GM12878 (cell line): ENCODE measurements at regions not wholly inside any gene's neighbourhood (a gene's known extent, or its start where the extent isn't known, plus 50 kb on each side); places are given as distances from the start of the nearest gene placed in this dataset.
A peak's percentile ranks its signal among the peaks of the same experiment; 100 is the strongest.

ENCODE experiments used
- ATAC-seq: fragments of 200-7000 bp; cut with Tn5 transposase; 3 replicates; pipeline ENCODE4 v1.9.1; 2020; ENCODE audit warnings: mild to moderate bottlenecking, moderate library complexity
- BruUV-seq: library from RNA; stranded (reverse); fragments of 400-500 nt; replicated peaks from 2 replicates; lab custom pipeline; 2021; lab: Mats Ljungman, UMichigan
- CTCF ChIA-PET: fragments of 300-600 bp; sonication (Branson Sonifier 250); formaldehyde crosslinking; extraction: SDS; loops from one replicate; lab custom pipeline; 2021; ENCODE audit warnings: inconsistent platforms; lab: Yijun Ruan, JAX
- POLR2A ChIA-PET: fragments of 350-600 bp; formaldehyde crosslinking; extraction: SDS; loops from one replicate; lab custom pipeline; 2021; ENCODE audit warnings: inconsistent platforms; lab: Charles Lee
- RAD21 ChIA-PET: fragments of 300-600 bp; sonication (Branson Sonifier 250); formaldehyde crosslinking; loops from one replicate; lab custom pipeline; 2023; ENCODE audit warnings: antibody characterized with exemption; ENCODE audit not compliant: unreplicated experiment; lab: Charles Lee
- SMC1A ChIA-PET: fragments of 300-600 bp; sonication (Branson Sonifier 250); formaldehyde crosslinking; loops from one replicate; lab custom pipeline; 2023; ENCODE audit not compliant: unreplicated experiment, uncharacterized antibody; lab: Charles Lee
- DNase-seq: peaks from one replicate; pipeline ENCODE4 v3.0.0-alpha.2; 2011; ENCODE audit warnings: low read depth, low spot score
- FAIRE-seq: peaks from 3 replicates; lab custom pipeline; 2011; peaks lifted over from hg19 to GRCh38; lab: Jason Lieb, UNC
- H2AFZ ChIP-seq: 2 replicates; pipeline ENCODE4 v1.6.0; 2011; ENCODE audit warnings: low read depth, low read length, control low read depth; ENCODE audit not compliant: control insufficient read depth
- H3K27ac ChIP-seq: 2 replicates; pipeline ENCODE4 v1.5.1; 2011; ENCODE audit warnings: control low read depth; ENCODE audit not compliant: control insufficient read depth, insufficient read depth
- H3K27me3 ChIP-seq, 2 experiments: replicated peaks in 1 of 2; 2 replicates each; pipeline versions ENCODE4 v1.6.0 to v1.6.1; 2011; ENCODE audit warnings: low read length in 1 of 2; ENCODE audit not compliant: control insufficient read depth in 2 of 2, insufficient read depth in 2 of 2
- H3K36me3 ChIP-seq, 2 experiments: 2 replicates each; pipeline ENCODE4 v1.5.1; 2011; ENCODE audit warnings: low read length in 1 of 2; ENCODE audit not compliant: control insufficient read depth in 2 of 2, insufficient read depth in 2 of 2
- H3K4me1 ChIP-seq: 2 replicates; pipeline ENCODE4 v1.6.1; 2011; ENCODE audit warnings: mild to moderate bottlenecking, low read length, moderate library complexity, mixed read lengths; ENCODE audit not compliant: control insufficient read depth, insufficient read depth
- H3K4me2 ChIP-seq: 2 replicates; pipeline ENCODE4 v1.6.0; 2011; ENCODE audit warnings: control low read depth; ENCODE audit not compliant: control insufficient read depth, insufficient read depth
- H3K4me3 ChIP-seq: fragments of 200-600 bp; sonication (generic); 2 replicates; pipeline ENCODE4 v1.5.1; 2016
- H3K79me2 ChIP-seq: 2 replicates; pipeline ENCODE4 v1.6.0; 2011; ENCODE audit warnings: low read length; ENCODE audit not compliant: control insufficient read depth, insufficient read depth
- H3K9ac ChIP-seq: 2 replicates; pipeline ENCODE4 v1.8.0; 2011; ENCODE audit warnings: low read length, control low read depth, mixed read lengths; ENCODE audit not compliant: control insufficient read depth, insufficient read depth
- H3K9me3 ChIP-seq: replicated peaks from 3 replicates; pipeline ENCODE4 v1.5.1; 2011; ENCODE audit warnings: mild to moderate bottlenecking, low read length; ENCODE audit not compliant: control insufficient read depth, insufficient read depth
- H4K20me1 ChIP-seq: 2 replicates; pipeline ENCODE4 v1.6.0; 2011; ENCODE audit not compliant: control insufficient read depth, insufficient read depth
- CBX3 ChIP-seq: fragments of 200-600 bp; sonication (generic); IDR thresholded peaks from 2 replicates; pipeline ENCODE4 v1.6.1; 2016; ENCODE audit warnings: low read depth, borderline replicate concordance
- CHD4 ChIP-seq: fragments of 200-600 bp; sonication (generic); IDR thresholded peaks from 2 replicates; pipeline ENCODE4 v1.6.1; 2016; ENCODE audit warnings: mild to moderate bottlenecking
- CREM ChIP-seq: IDR thresholded peaks from 2 replicates; pipeline ENCODE4 v1.6.1; 2014; ENCODE audit warnings: antibody characterized with exemption, low read depth
- EED ChIP-seq: sonication (generic); IDR thresholded peaks from 2 replicates; pipeline ENCODE4 v1.6.1; 2016; ENCODE audit warnings: antibody characterized with exemption, low read depth
- FOXK2 ChIP-seq: fragments of 450-650 bp; IDR thresholded peaks from 2 replicates; pipeline ENCODE4 v1.6.1; 2017; ENCODE audit warnings: mild to moderate bottlenecking, moderate library complexity
- HDAC6 ChIP-seq: fragments of 200-600 bp; sonication (generic); IDR thresholded peaks from one replicate; pipeline ENCODE4 v1.8.0; 2017; ENCODE audit warnings: antibody characterized with exemption; ENCODE audit not compliant: unreplicated experiment
- KAT2A ChIP-seq: conservative IDR thresholded peaks from 2 replicates; pipeline ENCODE4 v1.6.1; 2011; ENCODE audit warnings: low read depth, low read length; ENCODE audit not compliant: control insufficient read depth
- PAX8 ChIP-seq: fragments of 450-650 bp; IDR thresholded peaks from 2 replicates; pipeline ENCODE4 v1.6.1; 2017; ENCODE audit warnings: mild to moderate bottlenecking, moderate library complexity
- RCOR1 ChIP-seq: conservative IDR thresholded peaks from 2 replicates; pipeline ENCODE4 v1.6.1; 2012; ENCODE audit warnings: low read depth, low read length, improper control_type of control experiment
- RUNX3 ChIP-seq: IDR thresholded peaks from 2 replicates; pipeline ENCODE4 v1.6.1; 2012; ENCODE audit warnings: low read length, inconsistent platforms
- SIN3A ChIP-seq: IDR thresholded peaks from 2 replicates; pipeline ENCODE4 v1.6.1; 2012; ENCODE audit warnings: low read depth, low read length, improper control_type of control experiment
- SREBF2 ChIP-seq: IDR thresholded peaks from 2 replicates; pipeline ENCODE4 v1.6.1; 2012; ENCODE audit warnings: mild to moderate bottlenecking, low read length
- ZNF592 ChIP-seq: fragments of 450-650 bp; IDR thresholded peaks from 2 replicates; pipeline ENCODE4 v1.6.1; 2017; ENCODE audit warnings: mild to moderate bottlenecking, moderate library complexity
- WGBS: methylation state at CpG from one replicate; pipeline ENCODE4 v1.1.6; 2016; ENCODE audit warnings: low lambda C conversion rate; ENCODE audit not compliant: insufficient replicate concordance, insufficient coverage; ENCODE audit errors: missing lambda C conversion rate; 5-methylcytosine and 5-hydroxymethylcytosine counted together
- in situ Hi-C: fragments of 300-500 bp; cut with MboI; formaldehyde crosslinking; loops from 9 replicates; pipeline ENCODE4 v1.14.3; 2018; ENCODE audit warnings: mixed read lengths
- intact Hi-C: fragments of 100-400 bp; cut with micrococcal nuclease; formaldehyde crosslinking; loops from one replicate; pipeline ENCODE4 v1.14.2; 2022; ENCODE audit not compliant: unreplicated experiment

GRCh38 chr20:20808016-20808415, 95.6 kb upstream of the RALGAPA2 start:
- Histone ChIP-seq H3K27me3 (peaks cover 0 to 3% of the 10 kb centered on the region in 2 experiments; a peak in 3 of 4 replicates), H3K79me2 (no peaks in the 10 kb centered on the region), H3K4me2 (no peak overlapping the region), H3K9me3 (no peaks in the 10 kb centered on the region), H3K4me1 (no peaks in the 10 kb centered on the region), H4K20me1 (no peaks in the 10 kb centered on the region), H2AFZ (no peak overlapping the region), H3K9ac (no peak overlapping the region), H3K4me3 (no peak overlapping the region), H3K27ac (no peak overlapping the region), H3K36me3 (no peaks in the 10 kb centered on the region)
- TF ChIP-seq RUNX3 (0 out of 2 replicates have a peak, but pooled peaks have one; percentile 16), KAT2A (no peak)
- no peak for ATAC-seq
- no TSS peak for BruUV-seq
- in situ Hi-C loops (no loop called here), intact Hi-C loops (no loop called here)
- DNase-seq = no peak
- CTCF ChIA-PET = interaction anchor here (1.1 kb wide), 1 partner anchor 16 kb away, joined by 3 read pairs; no protein-coding TSS in a partner anchor
- RAD21 ChIA-PET = no interaction called here
- POLR2A ChIA-PET = interaction anchor here (1.6 kb wide), 1 partner anchor 10 kb away, joined by 3 read pairs; no protein-coding TSS in a partner anchor
- SMC1A ChIA-PET = no interaction called here
- FAIRE-seq = peak; percentile 18
- WGBS = 1% methylated on average over 4 of the region's 4 CpGs

DNA sequence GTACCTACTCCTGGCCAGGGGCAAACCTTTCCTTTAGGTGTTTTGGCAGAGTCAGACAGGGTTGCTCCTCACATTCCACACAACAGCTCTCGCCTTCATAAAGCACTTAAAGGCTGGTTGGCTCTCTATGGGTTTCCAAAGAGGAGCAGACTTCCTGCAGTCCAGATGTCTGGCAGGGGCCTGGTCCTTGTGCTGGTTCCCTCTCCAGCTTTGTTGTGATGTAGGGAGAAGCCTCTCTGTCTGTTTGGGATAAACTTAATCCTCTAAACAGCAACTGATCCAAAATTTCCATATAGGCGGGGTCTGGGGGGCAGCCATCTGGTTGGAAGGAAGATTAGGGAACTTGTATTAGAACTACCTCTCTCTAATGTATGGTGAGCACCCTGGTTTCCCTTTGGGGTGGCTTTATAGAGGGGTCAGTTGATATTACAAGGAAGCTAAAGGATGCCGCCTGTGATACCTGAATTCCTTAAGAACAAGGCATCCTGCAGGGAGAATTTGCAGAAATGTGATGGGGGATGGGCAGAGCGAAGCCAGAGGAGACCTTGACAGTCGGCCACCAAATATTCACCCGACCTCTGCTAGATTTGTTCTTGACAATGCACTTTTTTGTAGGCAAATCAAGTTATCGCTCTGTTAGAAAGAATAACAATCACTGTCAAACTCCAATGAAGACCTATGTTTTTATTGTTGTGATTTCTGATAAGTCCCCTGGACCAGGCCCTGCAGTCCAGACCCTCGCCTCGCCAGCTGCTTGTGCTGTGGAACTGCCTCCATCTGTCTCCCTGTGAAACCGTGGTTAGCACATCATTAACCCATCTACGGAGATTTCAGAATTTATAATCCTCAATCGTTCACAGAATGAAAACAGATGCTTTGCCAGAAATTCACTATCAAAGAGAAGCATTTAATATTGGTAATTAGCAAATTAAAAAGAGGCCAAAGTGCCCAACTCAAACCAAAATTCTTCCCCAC, 94.0 kb upstream of the RALGAPA2 start:
- no peak overlapping the region for H2AFZ ChIP-seq
- ChIA-PET RAD21 (no interaction called here), SMC1A (no interaction called here), CTCF (interaction anchor here (0.8 to 1.5 kb wide), 3 partner anchors 20 to 429 kb away, joined by 3 to 5 read pairs (median 3); no protein-coding TSS in a partner anchor), POLR2A (no interaction called here)
- 23% methylated on average over 12 of the region's 12 CpGs for WGBS
- intact Hi-C loops = no loop called here
- no peaks in the 10 kb centered on the region for H3K79me2 ChIP-seq
- H3K36me3 ChIP-seq = no peaks in the 10 kb centered on the region
- DNase-seq = no peak
- peaks cover 0 to 3% of the 10 kb centered on the region in 2 experiments; a peak in 3 of 4 replicates for H3K27me3 ChIP-seq
- no peak overlapping the region for H3K27ac ChIP-seq
- H3K9ac ChIP-seq = no peak overlapping the region
- BruUV-seq = no TSS peak
- no peak for ATAC-seq
- no peak for FAIRE-seq
- no peaks in the 10 kb centered on the region for H4K20me1 ChIP-seq
- H3K4me3 ChIP-seq = no peak overlapping the region
- H3K9me3 ChIP-seq = no peaks in the 10 kb centered on the region
- no peaks in the 10 kb centered on the region for H3K4me1 ChIP-seq
- in situ Hi-C loops = no loop called here
- H3K4me2 ChIP-seq = no peak overlapping the region
- TF ChIP-seq FOXK2 (no peak), EED (no peak), SIN3A (no peak), RCOR1 (no peak), CREM (no peak), ZNF592 (no peak), CBX3 (no peak), KAT2A (no peak), CHD4 (no peak), SREBF2 (no peak), HDAC6 (no peak), PAX8 (no peak)
